ENCODE measurements at regions not wholly inside any gene's neighbourhood (a gene's known extent, or its start where the extent isn't known, plus 50 kb on each side); places are given as distances from the start of the nearest gene placed in this dataset.
"Not testable (repeated sequence)": the region's sequence is repeated elsewhere in the genome, so short reads cannot be mapped to it uniquely, and the experiment has no call there.

DNA sequence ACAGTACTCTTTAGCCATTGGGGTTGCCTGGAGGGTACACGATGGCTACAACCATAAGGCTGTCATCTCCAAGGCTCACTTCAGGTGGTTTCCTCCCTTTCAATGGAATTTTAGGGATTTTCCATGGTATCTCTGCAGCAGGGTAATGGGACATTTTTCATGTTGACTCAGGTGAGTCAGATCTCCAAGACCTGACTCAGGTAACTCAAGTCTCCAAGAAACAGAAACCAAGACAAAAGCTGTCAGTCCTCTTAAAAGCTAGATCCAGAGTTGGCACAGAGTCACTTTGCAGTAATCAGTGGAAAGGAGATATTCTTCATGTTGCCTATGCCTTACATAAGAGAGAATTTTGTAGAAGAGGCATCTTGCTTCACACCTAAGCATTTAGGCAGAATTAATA, 375.8 kb upstream of the ARPP21 start:
- intact Hi-C loops (cut with micrococcal nuclease) = no loop called here
- no peaks in the 10 kb centered on the region for H3K9me3 ChIP-seq (replicated peaks; ENCODE audit: control insufficient read depth, insufficient read depth, low read length)
- H3K79me2 ChIP-seq (ENCODE audit: control insufficient read depth, insufficient read depth, low read length) = no peaks in the 10 kb centered on the region
- no peak overlapping the region for H2AFZ ChIP-seq (ENCODE audit: low read depth, low read length)
- no peak for TF ChIP-seq POLR2A (IDR thresholded peaks at IDR 0.05; ENCODE audit: low read depth, low read length)
- no peak for TF ChIP-seq GATA2 (IDR thresholded peaks at IDR 0.05; ENCODE audit: insufficient read depth, insufficient read length, low read depth, low read length)
- no peak for TF ChIP-seq MYC (IDR thresholded peaks at IDR 0.05; ENCODE audit: low read depth, low read length)
- no peak for TF ChIP-seq JUN (IDR thresholded peaks at IDR 0.05; ENCODE audit: borderline replicate concordance, insufficient read depth, insufficient read length, low read depth)
- no peak for TF ChIP-seq EZH2 (IDR thresholded peaks at IDR 0.05; ENCODE audit: borderline replicate concordance, low read depth, low read length, severe bottlenecking)
- TF ChIP-seq MAX (IDR thresholded peaks at IDR 0.05; ENCODE audit: insufficient read depth, insufficient read length) = no peak
- TF ChIP-seq CTCF (IDR thresholded peaks at IDR 0.05; ENCODE audit: extremely low read depth in 1 of 2, insufficient read depth in 1 of 2, low read depth in 1 of 2, low read length in 2 of 2) = no peak
- TF ChIP-seq POLR2AphosphoS5 (IDR thresholded peaks at IDR 0.05; ENCODE audit: insufficient read depth, low read depth, low read length) = no peak
- TF ChIP-seq FOS (IDR thresholded peaks at IDR 0.05; ENCODE audit: borderline replicate concordance, insufficient read depth, low read length) = no peak
- DNase-seq (ENCODE audit: low read depth, low spot score) (no peak), FAIRE-seq (no peak)
- no peaks in the 10 kb centered on the region for H3K27me3 ChIP-seq (ENCODE audit: control insufficient read depth in 2 of 2, insufficient read depth in 2 of 2, low read length in 2 of 2)
- POLR2A ChIA-PET = no interaction called here
- H3K4me3 ChIP-seq (replicated peaks in 1 of 3; ENCODE audit: insufficient read depth in 1 of 3, low read depth in 1 of 3, low read length in 3 of 3) = no peak overlapping the region
- no peaks in the 10 kb centered on the region for H3K36me3 ChIP-seq (ENCODE audit: control insufficient read depth in 2 of 2, extremely low read depth in 1 of 2, insufficient read depth in 2 of 2, low read length in 2 of 2)
- no peaks in the 10 kb centered on the region for H4K20me1 ChIP-seq (replicated peaks; ENCODE audit: control insufficient read depth, extremely low read depth, insufficient read depth, low read length)
- H3K4me2 ChIP-seq (ENCODE audit: insufficient read depth, low read length) = no peak overlapping the region
- H3K9ac ChIP-seq (replicated peaks; ENCODE audit: extremely low read depth, insufficient read depth, low read length) = no peak overlapping the region
- CTCF ChIA-PET = interaction anchor here (1.2 kb wide), 1 partner anchor 43 kb away, joined by 3 read pairs; no protein-coding TSS in a partner anchor
- H3K4me1 ChIP-seq (ENCODE audit: control insufficient read depth, extremely low read depth, insufficient read depth, low read length) = no peaks in the 10 kb centered on the region
- no TSS peak for BruUV-seq (replicated peaks)
- no peak overlapping the region for H3K27ac ChIP-seq (ENCODE audit: insufficient read depth, low read depth, low read length)
- dilution Hi-C loops (cut with MboI; ENCODE audit: extremely low pct_ligation_motif_present, low sequenced_read_pairs) = no loop called here
- no peaks in the 10 kb centered on the region for H3K9me1 ChIP-seq (replicated peaks; ENCODE audit: control insufficient read depth, extremely low read depth, insufficient read depth, low read length)

GRCh38 chr3:35266065-35266464, 373.3 kb upstream of the ARPP21 start:
- BruUV-seq (replicated peaks); POLR2A ChIA-PET; H3K9me3 ChIP-seq (replicated peaks; ENCODE audit: control insufficient read depth, insufficient read depth, low read length); H3K27me3 ChIP-seq (ENCODE audit: control insufficient read depth in 2 of 2, insufficient read depth in 2 of 2, low read length in 2 of 2); H3K36me3 ChIP-seq (ENCODE audit: control insufficient read depth in 2 of 2, extremely low read depth in 1 of 2, insufficient read depth in 2 of 2, low read length in 2 of 2); intact Hi-C loops (cut with micrococcal nuclease); H3K9ac ChIP-seq (replicated peaks; ENCODE audit: extremely low read depth, insufficient read depth, low read length); H3K79me2 ChIP-seq (ENCODE audit: control insufficient read depth, insufficient read depth, low read length); H3K4me1 ChIP-seq (ENCODE audit: control insufficient read depth, extremely low read depth, insufficient read depth, low read length); H3K9me1 ChIP-seq (replicated peaks; ENCODE audit: control insufficient read depth, extremely low read depth, insufficient read depth, low read length); H2AFZ ChIP-seq (ENCODE audit: low read depth, low read length); H3K4me2 ChIP-seq (ENCODE audit: insufficient read depth, low read length); DNase-seq (ENCODE audit: low read depth, low spot score); CTCF ChIA-PET; dilution Hi-C loops (cut with MboI; ENCODE audit: extremely low pct_ligation_motif_present, low sequenced_read_pairs); FAIRE-seq; H3K4me3 ChIP-seq (replicated peaks in 1 of 3; ENCODE audit: insufficient read depth in 1 of 3, low read depth in 1 of 3, low read length in 3 of 3); H3K27ac ChIP-seq (ENCODE audit: insufficient read depth, low read depth, low read length); H4K20me1 ChIP-seq (replicated peaks; ENCODE audit: control insufficient read depth, extremely low read depth, insufficient read depth, low read length): not testable (repeated sequence)

Data from endothelial cell of umbilical vein (primary cell).